ENCODE measurements at regions not wholly inside any gene's neighbourhood (a gene's known extent, or its start where the extent isn't known, plus 50 kb on each side); places are given as distances from the start of the nearest gene placed in this dataset.

- TF ChIP-seq CTCF (IDR thresholded peaks at IDR 0.05; ENCODE audit: low read depth, low read length, poor library complexity, severe bottlenecking) = no peak
- TF ChIP-seq EZH2phosphoT487 (IDR thresholded peaks at IDR 0.05; ENCODE audit: borderline replicate concordance, low read length) = no peak
- Histone ChIP-seq H3K9me3 (ENCODE audit: control insufficient read depth, insufficient read depth, low read length) (no peaks in the 10 kb centered on the region), H3K27me3 (ENCODE audit: control insufficient read depth, low read length) (no peaks in the 10 kb centered on the region)
These were observed 1177.4 kb downstream of the SORCS1 start for GRCh38 chr10:105986912-105987635.

GRCh38 chr10:105986486-105986885 lies 1178.0 kb downstream of the SORCS1 start:
- Histone ChIP-seq H3K27me3 (ENCODE audit: control insufficient read depth, low read length) (no peaks in the 10 kb centered on the region), H3F3A (ENCODE audit: control insufficient read depth, insufficient read depth) (no peaks in the 10 kb centered on the region), H3K36me3 (ENCODE audit: control insufficient read depth, low read length) (no peaks in the 10 kb centered on the region), H3K4me1 (ENCODE audit: control insufficient read depth, low read length) (no peaks in the 10 kb centered on the region), H3K27ac (ENCODE audit: low read depth, low read length) (no peak overlapping the region), H4K20me1 (ENCODE audit: control insufficient read depth, insufficient read depth, low read depth, low read length) (no peaks in the 10 kb centered on the region), H3K9me3 (ENCODE audit: control insufficient read depth, insufficient read depth, low read length) (no peaks in the 10 kb centered on the region), H3K4me2 (ENCODE audit: low read length) (no peak overlapping the region), H3K4me3 (ENCODE audit: low read length) (no peak overlapping the region), H3K79me2 (ENCODE audit: control insufficient read depth, low read length) (no peaks in the 10 kb centered on the region), H3K9me2 (replicated peaks; ENCODE audit: control insufficient read depth, low read length) (no peaks in the 10 kb centered on the region)
- TF ChIP-seq CTCF (IDR thresholded peaks at IDR 0.05; ENCODE audit: low read depth, low read length, poor library complexity, severe bottlenecking) (no peak), EZH2phosphoT487 (IDR thresholded peaks at IDR 0.05; ENCODE audit: borderline replicate concordance, low read length) (no peak)

More at GRCh38 chr10:105986912-105987635, 1177.4 kb downstream of the SORCS1 start:
- no peak overlapping the region for H3K4me2 ChIP-seq (ENCODE audit: low read length)
- H3F3A ChIP-seq (ENCODE audit: control insufficient read depth, insufficient read depth) = no peaks in the 10 kb centered on the region
- no peaks in the 10 kb centered on the region for H4K20me1 ChIP-seq (ENCODE audit: control insufficient read depth, insufficient read depth, low read depth, low read length)
- H3K4me1 ChIP-seq (ENCODE audit: control insufficient read depth, low read length) = no peaks in the 10 kb centered on the region
- H3K79me2 ChIP-seq (ENCODE audit: control insufficient read depth, low read length) = no peaks in the 10 kb centered on the region
- H3K27ac ChIP-seq (ENCODE audit: low read depth, low read length) = no peak overlapping the region
- no peaks in the 10 kb centered on the region for H3K36me3 ChIP-seq (ENCODE audit: control insufficient read depth, low read length)
- H3K9me2 ChIP-seq (replicated peaks; ENCODE audit: control insufficient read depth, low read length) = no peaks in the 10 kb centered on the region
- H3K4me3 ChIP-seq (ENCODE audit: low read length) = no peak overlapping the region

GRCh38 chr10:105982735-105983134 lies 1181.8 kb downstream of the SORCS1 start:
- Histone ChIP-seq H3K27ac (ENCODE audit: low read depth, low read length) (no peak overlapping the region), H3F3A (ENCODE audit: control insufficient read depth, insufficient read depth) (no peaks in the 10 kb centered on the region), H3K9me3 (ENCODE audit: control insufficient read depth, insufficient read depth, low read length) (no peaks in the 10 kb centered on the region), H3K36me3 (ENCODE audit: control insufficient read depth, low read length) (no peaks in the 10 kb centered on the region), H3K9me2 (replicated peaks; ENCODE audit: control insufficient read depth, low read length) (no peaks in the 10 kb centered on the region), H3K79me2 (ENCODE audit: control insufficient read depth, low read length) (no peaks in the 10 kb centered on the region), H3K27me3 (ENCODE audit: control insufficient read depth, low read length) (no peaks in the 10 kb centered on the region), H3K4me3 (ENCODE audit: low read length) (no peak overlapping the region), H4K20me1 (ENCODE audit: control insufficient read depth, insufficient read depth, low read depth, low read length) (no peaks in the 10 kb centered on the region), H3K4me1 (ENCODE audit: control insufficient read depth, low read length) (no peaks in the 10 kb centered on the region), H3K4me2 (ENCODE audit: low read length) (no peak overlapping the region)
- TF ChIP-seq EZH2phosphoT487 (IDR thresholded peaks at IDR 0.05; ENCODE audit: borderline replicate concordance, low read length) (no peak), CTCF (IDR thresholded peaks at IDR 0.05; ENCODE audit: low read depth, low read length, poor library complexity, severe bottlenecking) (no peak)
